ENCODE measurements at regions not wholly inside any gene's neighbourhood (a gene's known extent, or its start where the extent isn't known, plus 50 kb on each side); places are given as distances from the start of the nearest gene placed in this dataset.
"Not testable (repeated sequence)": the region's sequence is repeated elsewhere in the genome, so short reads cannot be mapped to it uniquely, and the experiment has no call there.

- DNase-seq, result not testable (repeated sequence)
These were observed 79.1 kb upstream of the CLDN5 start for GRCh38 chr22:19603346-19603745.

DNA sequence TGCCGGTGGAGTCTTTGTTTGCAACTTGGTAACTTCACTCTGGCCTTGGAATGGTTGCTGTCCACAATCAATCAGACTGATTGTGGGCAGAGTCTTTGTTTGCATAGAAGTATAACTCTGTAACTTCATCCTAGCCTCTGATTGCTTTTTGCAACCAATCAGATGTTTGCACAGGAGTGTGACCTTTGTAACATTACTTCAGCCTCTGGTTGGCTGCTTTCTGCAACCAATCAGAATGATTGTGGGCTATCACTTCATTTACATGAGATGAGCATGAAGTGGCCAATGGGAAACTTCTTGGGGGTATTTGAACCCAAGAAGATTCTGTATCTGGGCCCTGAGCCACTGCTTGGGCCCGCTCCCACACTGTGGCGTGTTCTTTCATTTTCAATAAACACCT, 79.6 kb upstream of the CLDN5 start:
- DNase-seq, result no peak

DNA sequence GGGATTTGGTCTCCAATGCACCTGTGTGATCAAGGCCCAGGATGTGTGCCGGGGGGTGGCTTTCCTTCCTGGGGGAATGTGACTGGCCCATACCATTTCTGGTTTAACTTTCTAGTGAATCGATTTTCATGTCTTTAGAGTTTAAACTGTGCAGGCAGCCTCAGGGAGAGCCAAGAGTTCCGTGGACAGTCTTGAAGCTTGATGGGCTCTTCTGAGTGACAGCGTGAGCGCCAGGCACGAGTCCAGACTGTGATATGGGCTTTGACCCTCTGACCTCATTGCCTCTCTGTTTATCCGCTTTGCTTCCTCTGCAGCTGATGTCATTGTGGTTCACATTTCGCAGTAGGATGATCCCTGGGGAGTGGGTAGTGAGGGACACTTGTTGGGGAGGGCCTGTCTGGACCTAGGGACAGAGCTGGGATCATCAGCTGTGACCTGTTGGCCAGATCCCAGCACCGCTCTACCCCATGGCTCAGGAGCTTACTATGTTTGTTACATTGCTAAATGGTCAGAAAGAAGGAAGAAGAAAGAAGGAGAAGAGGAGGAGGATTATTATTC, 80.6 kb upstream of the CLDN5 start:
- DNase-seq, result no peak

GRCh38 chr22:19605508-19606331, 81.5 kb upstream of the CLDN5 start:
- DNase-seq, result no peak

DNA sequence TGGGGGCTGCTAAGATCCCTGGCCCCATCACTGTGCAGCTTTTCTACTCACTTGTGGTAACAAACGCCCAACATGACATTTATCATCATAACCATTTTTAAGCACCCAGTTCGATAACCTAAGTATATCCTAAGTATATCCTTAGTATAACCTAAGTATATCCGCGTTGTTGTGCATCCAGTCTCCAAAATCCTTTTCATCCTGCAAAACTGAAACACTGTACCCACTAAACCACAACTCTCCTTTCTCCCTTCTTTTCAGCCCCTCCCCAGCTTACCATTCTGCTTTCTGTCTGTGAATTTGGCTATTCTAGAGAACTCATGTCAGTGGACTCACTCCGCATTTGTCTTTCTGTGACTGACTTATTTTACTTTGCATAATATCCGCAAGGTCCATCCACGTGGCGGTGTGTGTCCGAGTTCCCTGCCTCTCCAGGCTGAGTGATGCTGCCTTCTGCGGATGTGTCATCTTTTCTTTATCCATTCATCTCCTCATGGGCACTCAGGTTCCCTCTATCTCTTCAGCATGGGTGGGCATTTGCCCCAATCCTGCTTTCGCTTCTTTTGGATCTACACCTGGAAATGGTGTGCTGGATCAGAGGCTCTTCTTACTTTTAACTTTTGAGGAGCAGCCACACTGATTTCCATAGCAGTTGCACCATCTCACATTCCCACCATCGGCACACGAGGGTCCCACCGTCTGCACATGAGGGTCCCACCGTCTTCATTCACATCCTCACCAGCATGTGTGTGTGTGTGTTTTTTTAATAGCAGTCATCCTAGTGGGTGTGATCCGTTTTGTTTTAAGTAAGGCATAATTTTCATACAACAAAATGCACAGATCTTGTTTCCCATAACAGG, 82.4 kb upstream of the CLDN5 start:
- no peak for DNase-seq

DNA sequence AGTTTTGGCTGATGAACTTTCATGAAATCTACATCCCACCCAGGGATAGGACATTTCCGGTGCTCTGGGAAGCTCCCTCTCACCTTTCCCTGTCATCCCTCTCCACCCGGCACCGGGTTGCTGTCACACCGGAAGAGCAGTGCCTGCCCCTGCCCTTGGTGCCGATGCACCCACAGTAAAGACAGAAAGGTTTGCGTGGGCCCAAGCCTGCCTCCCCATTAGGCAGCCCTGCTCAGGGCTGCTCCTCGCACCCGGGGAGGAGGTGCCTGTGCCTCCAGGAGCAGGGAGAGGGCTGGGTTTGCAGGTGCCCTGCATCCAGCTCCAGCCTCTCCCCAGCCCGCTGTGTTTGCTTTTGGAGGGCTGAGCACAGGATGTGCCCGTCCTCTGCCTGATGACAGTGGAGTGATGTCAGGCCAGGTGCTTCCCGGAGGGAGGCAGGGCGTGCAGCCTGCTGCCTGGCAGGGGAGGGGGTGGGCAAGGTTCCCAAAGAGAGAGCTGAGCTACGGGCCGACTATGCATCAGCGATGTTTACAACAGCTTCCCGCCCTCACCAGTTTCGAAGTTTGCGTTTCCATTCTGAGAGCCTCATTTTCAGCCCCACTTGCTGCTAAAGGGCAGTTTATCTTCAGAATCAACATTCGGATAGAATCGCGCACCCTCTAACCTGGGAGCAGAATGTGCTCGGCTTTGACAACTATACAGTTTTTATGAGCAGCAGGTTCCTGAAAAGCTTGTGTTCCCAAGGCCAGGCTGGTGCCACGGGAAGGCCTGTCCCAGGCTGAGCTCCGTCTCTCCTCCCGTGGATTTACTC, 83.2 kb upstream of the CLDN5 start:
- peak; percentile 55 to 67 for DNase-seq

- DNase-seq, result no peak
These were observed 83.9 kb upstream of the CLDN5 start for GRCh38 chr22:19608003-19608690.

DNA sequence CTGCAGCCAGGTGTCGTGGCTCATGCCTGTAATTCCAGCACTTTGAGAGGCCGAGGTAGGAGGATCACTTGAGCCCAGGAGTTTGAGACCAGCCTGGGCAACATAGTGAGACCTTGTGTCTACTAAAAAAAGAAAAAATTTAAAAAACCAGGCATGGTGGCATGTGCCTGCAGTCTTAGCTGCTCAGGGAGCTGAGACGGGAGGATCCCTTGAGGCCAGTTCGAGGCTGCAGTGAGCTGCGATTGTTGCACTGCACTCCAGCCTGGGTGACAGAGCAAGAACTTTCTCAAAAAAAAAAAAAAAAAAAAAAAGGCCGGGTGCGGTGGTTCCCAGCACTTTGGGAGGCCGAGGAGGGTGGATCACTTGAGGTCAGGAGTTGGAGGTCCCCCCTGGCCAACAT, 85.5 kb upstream of the CLDN5 start:
- DNase-seq, result not testable (repeated sequence)

GRCh38 chr22:19610518-19611253, 86.5 kb upstream of the CLDN5 start:
- DNase-seq, result peak; percentile 65 to 72

- no peak for DNase-seq
These were observed 87.4 kb upstream of the CLDN5 start for GRCh38 chr22:19611590-19611989.

DNA sequence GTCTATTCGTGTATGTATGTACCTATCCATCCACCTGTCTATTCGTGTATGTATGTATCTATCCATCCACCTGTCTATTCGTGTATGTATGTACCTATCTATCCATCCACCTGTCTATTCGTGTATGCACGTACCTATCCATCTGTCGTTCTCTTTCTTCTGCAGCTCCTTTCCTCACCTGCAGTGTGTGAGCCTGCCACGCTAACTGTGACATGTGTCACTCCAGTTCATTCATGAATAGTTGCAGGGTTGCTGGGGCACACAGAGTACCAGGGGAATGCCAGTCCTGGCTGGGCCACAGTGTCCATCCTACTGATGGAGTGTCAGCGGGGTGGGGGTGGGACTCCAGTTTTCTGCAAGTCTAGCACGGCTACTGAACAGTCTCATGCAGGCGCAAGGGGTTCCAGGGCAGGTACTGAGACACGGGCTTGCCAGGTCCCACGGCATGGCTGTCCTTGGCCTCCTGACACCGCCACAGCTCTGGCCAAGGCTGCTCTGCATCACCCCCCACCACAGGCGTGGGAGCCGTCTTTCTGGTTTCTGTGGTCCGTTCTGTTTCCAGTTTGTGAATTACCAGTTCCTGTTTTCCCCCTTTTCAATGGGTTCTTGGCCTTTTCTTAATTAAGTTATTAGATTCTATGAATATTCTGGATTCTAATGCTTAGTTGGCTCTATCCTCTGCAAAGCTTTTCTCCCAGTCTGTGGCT, 88.8 kb upstream of the CLDN5 start:
- DNase-seq, result no peak

DNA sequence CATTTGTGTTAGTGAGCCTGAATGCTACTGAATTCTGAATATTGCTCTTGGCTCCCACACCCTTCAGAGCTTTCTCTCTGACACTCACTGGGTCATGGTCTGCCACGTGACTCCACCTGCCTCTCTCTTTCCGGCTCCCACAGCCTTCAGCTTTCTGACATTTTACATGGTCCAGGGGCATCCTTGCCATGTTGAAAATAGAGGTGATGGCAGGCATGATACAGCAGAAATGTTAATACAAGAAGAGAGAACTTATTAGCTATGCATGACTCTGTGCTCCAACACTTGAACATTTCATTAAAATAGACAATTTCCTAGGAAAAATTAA, 90.3 kb upstream of the CLDN5 start:
- DNase-seq, result no peak

- DNase-seq, result no peak
These were observed 90.8 kb upstream of the CLDN5 start for GRCh38 chr22:19615001-19615461.

GRCh38 chr22:19615867-19616581, 91.8 kb upstream of the CLDN5 start:
- DNase-seq, result no peak

- DNase-seq, result no peak
These were observed 94.9 kb upstream of the SEPTIN5 start for GRCh38 chr22:19619144-19620009.

- no peak for DNase-seq
These were observed 93.4 kb upstream of the SEPTIN5 start for GRCh38 chr22:19620742-19621371.

- DNase-seq, result no peak
These were observed 92.8 kb upstream of the SEPTIN5 start for GRCh38 chr22:19621373-19622060.

- no peak for DNase-seq
These were observed 92.3 kb upstream of the SEPTIN5 start for GRCh38 chr22:19622061-19622441.
